ENCODE measurements at regions not wholly inside any gene's neighbourhood (a gene's known extent, or its start where the extent isn't known, plus 50 kb on each side); places are given as distances from the start of the nearest gene placed in this dataset.

DNA sequence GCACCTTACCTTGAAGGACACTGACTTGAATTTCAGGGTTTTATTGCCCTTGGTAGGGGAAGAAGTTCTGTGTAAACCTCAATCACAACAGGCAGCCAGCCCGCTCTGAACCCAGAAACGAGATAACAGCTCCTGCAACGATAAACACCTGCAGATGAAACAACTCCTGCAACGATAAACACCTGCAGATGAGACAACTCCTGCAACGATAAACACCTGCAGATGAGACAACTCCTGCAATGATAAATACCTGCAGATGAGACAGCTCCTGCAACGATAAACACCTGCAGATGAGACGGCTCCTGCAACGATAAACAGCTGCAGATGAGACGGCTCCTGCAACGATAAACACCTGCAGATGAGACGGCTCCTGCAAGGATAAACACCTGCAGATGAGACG, 54.0 kb upstream of the TBXT start:
- TF ChIP-seq, protein P1, sequence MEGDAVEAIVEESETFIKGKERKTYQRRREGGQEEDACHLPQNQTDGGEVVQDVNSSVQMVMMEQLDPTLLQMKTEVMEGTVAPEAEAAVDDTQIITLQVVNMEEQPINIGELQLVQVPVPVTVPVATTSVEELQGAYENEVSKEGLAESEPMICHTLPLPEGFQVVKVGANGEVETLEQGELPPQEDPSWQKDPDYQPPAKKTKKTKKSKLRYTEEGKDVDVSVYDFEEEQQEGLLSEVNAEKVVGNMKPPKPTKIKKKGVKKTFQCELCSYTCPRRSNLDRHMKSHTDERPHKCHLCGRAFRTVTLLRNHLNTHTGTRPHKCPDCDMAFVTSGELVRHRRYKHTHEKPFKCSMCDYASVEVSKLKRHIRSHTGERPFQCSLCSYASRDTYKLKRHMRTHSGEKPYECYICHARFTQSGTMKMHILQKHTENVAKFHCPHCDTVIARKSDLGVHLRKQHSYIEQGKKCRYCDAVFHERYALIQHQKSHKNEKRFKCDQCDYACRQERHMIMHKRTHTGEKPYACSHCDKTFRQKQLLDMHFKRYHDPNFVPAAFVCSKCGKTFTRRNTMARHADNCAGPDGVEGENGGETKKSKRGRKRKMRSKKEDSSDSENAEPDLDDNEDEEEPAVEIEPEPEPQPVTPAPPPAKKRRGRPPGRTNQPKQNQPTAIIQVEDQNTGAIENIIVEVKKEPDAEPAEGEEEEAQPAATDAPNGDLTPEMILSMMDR (IDR thresholded peaks at IDR 0.05), result no peak
- no peak for TF ChIP-seq POLR2A (IDR thresholded peaks at IDR 0.05)
- TF ChIP-seq POLR2AphosphoS5 (IDR thresholded peaks at IDR 0.05), result no peak
